ENCODE measurements at regions not wholly inside any gene's neighbourhood (a gene's known extent, or its start where the extent isn't known, plus 50 kb on each side); places are given as distances from the start of the nearest gene placed in this dataset.

DNA sequence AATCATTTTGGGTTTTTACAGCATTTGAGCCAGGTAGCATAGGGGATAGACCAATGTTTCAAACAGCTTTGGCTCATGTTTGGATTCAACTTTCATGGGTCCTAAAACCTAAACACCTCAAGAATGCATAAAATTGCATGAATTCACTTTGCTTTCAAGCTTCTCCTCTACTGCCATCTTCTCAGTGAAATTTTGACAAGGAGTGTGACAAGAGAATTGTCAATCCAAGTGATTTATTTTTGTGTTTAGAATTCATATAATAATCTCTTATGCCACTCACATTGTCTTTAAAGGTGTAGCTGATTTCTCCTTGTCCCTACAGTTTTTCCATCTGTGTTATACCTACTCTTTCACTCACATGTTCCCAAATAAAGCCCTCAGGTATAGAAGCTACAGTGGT is 264.8 kb upstream of the RND3 start:
- H3K27me3 ChIP-seq (ENCODE audit: control insufficient read depth in 4 of 4, insufficient read depth in 4 of 4, low read length in 3 of 4): no peaks in the 10 kb centered on the region
- no peak overlapping the region for H3K27ac ChIP-seq (ENCODE audit: low read depth in 1 of 2, low read length in 2 of 2)
- TF ChIP-seq NR2F2 (IDR thresholded peaks at IDR 0.05) (no peak), GABPA (IDR thresholded peaks at IDR 0.05 in 1 of 2, conservative IDR thresholded peaks at IDR 0.05 in 1 of 2) (no peak), TAF1 (conservative IDR thresholded peaks at IDR 0.05) (no peak), HNF4A (conservative IDR thresholded peaks at IDR 0.05) (no peak), FOXA2 (IDR thresholded peaks at IDR 0.05) (no peak), EGR1 (IDR thresholded peaks at IDR 0.05; ENCODE audit: low read depth in 2 of 2) (no peak), YY1 (IDR thresholded peaks at IDR 0.05) (no peak), SP1 (IDR thresholded peaks at IDR 0.05) (no peak)
- TF ChIP-seq, protein P1, sequence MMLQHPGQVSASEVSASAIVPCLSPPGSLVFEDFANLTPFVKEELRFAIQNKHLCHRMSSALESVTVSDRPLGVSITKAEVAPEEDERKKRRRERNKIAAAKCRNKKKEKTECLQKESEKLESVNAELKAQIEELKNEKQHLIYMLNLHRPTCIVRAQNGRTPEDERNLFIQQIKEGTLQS (IDR thresholded peaks at IDR 0.05): no peak
- TF ChIP-seq, protein P2, sequence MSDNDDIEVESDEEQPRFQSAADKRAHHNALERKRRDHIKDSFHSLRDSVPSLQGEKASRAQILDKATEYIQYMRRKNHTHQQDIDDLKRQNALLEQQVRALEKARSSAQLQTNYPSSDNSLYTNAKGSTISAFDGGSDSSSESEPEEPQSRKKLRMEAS (IDR thresholded peaks at IDR 0.05): no peak
- TF ChIP-seq, protein P3, sequence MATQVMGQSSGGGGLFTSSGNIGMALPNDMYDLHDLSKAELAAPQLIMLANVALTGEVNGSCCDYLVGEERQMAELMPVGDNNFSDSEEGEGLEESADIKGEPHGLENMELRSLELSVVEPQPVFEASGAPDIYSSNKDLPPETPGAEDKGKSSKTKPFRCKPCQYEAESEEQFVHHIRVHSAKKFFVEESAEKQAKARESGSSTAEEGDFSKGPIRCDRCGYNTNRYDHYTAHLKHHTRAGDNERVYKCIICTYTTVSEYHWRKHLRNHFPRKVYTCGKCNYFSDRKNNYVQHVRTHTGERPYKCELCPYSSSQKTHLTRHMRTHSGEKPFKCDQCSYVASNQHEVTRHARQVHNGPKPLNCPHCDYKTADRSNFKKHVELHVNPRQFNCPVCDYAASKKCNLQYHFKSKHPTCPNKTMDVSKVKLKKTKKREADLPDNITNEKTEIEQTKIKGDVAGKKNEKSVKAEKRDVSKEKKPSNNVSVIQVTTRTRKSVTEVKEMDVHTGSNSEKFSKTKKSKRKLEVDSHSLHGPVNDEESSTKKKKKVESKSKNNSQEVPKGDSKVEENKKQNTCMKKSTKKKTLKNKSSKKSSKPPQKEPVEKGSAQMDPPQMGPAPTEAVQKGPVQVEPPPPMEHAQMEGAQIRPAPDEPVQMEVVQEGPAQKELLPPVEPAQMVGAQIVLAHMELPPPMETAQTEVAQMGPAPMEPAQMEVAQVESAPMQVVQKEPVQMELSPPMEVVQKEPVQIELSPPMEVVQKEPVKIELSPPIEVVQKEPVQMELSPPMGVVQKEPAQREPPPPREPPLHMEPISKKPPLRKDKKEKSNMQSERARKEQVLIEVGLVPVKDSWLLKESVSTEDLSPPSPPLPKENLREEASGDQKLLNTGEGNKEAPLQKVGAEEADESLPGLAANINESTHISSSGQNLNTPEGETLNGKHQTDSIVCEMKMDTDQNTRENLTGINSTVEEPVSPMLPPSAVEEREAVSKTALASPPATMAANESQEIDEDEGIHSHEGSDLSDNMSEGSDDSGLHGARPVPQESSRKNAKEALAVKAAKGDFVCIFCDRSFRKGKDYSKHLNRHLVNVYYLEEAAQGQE (IDR thresholded peaks at IDR 0.05): no peak
- no peak overlapping the region for H3K9ac ChIP-seq (ENCODE audit: low read depth in 1 of 2, low read length in 2 of 2)
- no peaks in the 10 kb centered on the region for H3K9me3 ChIP-seq (ENCODE audit: control insufficient read depth in 4 of 4, low read length in 3 of 4)
- no peak overlapping the region for H3K4me3 ChIP-seq (ENCODE audit: low read depth in 1 of 3, low read length in 3 of 3)
- H3K4me1 ChIP-seq (ENCODE audit: control insufficient read depth in 4 of 4, insufficient read depth in 4 of 4, low read length in 3 of 4): no peaks in the 10 kb centered on the region
- no peak for DNase-seq (ENCODE audit: low spot score)
- H3K36me3 ChIP-seq (ENCODE audit: control insufficient read depth in 4 of 4, insufficient read depth in 3 of 4, low read depth in 1 of 4, low read length in 3 of 4): no peaks in the 10 kb centered on the region

DNA sequence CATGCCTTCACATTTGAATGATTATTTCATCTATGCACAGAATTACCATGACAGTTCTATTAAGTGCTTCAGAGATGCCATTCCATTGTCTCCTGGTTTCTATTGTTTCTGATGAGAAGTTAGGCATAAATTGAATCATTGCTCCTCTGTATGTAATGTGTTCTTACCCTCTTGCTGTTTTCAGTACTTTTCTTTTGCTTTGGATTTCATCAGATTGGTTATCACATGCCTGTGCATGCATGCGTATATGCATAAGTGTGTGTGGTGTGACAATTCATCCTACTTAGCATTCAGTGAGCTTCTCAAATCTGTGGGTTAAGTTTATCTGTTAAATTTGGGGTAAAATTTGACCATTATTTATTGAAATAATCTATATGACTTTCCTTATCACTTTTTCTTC is 263.3 kb upstream of the RND3 start:
- H3K27ac ChIP-seq (ENCODE audit: low read depth in 1 of 2, low read length in 2 of 2): no peak overlapping the region
- no peak for DNase-seq (ENCODE audit: low spot score)
- 97% methylated on average over 1 of the region's 1 CpG for WGBS
- TF ChIP-seq EGR1 (IDR thresholded peaks at IDR 0.05; ENCODE audit: low read depth in 2 of 2) (no peak), TAF1 (conservative IDR thresholded peaks at IDR 0.05) (no peak), RAD21 (IDR thresholded peaks at IDR 0.05) (no peak), SP1 (IDR thresholded peaks at IDR 0.05) (no peak), HNF4A (conservative IDR thresholded peaks at IDR 0.05) (no peak), JUND (IDR thresholded peaks at IDR 0.05) (no peak)
- TF ChIP-seq, protein P3 (IDR thresholded peaks at IDR 0.05): no peak
- TF ChIP-seq, protein P1 (IDR thresholded peaks at IDR 0.05): no peak
- TF ChIP-seq, protein P4, sequence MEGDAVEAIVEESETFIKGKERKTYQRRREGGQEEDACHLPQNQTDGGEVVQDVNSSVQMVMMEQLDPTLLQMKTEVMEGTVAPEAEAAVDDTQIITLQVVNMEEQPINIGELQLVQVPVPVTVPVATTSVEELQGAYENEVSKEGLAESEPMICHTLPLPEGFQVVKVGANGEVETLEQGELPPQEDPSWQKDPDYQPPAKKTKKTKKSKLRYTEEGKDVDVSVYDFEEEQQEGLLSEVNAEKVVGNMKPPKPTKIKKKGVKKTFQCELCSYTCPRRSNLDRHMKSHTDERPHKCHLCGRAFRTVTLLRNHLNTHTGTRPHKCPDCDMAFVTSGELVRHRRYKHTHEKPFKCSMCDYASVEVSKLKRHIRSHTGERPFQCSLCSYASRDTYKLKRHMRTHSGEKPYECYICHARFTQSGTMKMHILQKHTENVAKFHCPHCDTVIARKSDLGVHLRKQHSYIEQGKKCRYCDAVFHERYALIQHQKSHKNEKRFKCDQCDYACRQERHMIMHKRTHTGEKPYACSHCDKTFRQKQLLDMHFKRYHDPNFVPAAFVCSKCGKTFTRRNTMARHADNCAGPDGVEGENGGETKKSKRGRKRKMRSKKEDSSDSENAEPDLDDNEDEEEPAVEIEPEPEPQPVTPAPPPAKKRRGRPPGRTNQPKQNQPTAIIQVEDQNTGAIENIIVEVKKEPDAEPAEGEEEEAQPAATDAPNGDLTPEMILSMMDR (IDR thresholded peaks at IDR 0.05; ENCODE audit: low read depth, low read length, missing input control): no peak
- no peak overlapping the region for H3K4me3 ChIP-seq (ENCODE audit: low read depth in 1 of 3, low read length in 3 of 3)
- H3K27me3 ChIP-seq (ENCODE audit: control insufficient read depth in 4 of 4, insufficient read depth in 4 of 4, low read length in 3 of 4): no peaks in the 10 kb centered on the region
- H3K36me3 ChIP-seq (ENCODE audit: control insufficient read depth in 4 of 4, insufficient read depth in 3 of 4, low read depth in 1 of 4, low read length in 3 of 4): no peaks in the 10 kb centered on the region
- H3K9me3 ChIP-seq (ENCODE audit: control insufficient read depth in 4 of 4, low read length in 3 of 4): no peaks in the 10 kb centered on the region
- H3K9ac ChIP-seq (ENCODE audit: low read depth in 1 of 2, low read length in 2 of 2): no peak overlapping the region
- H3K4me1 ChIP-seq (ENCODE audit: control insufficient read depth in 4 of 4, insufficient read depth in 4 of 4, low read length in 3 of 4): no peaks in the 10 kb centered on the region

All from liver (tissue), 8 donors.